GM21423 (cell line): ENCODE measurements at regions not wholly inside any gene's neighbourhood (a gene's known extent, or its start where the extent isn't known, plus 50 kb on each side); places are given as distances from the start of the nearest gene placed in this dataset.

ENCODE experiments used
- ATAC-seq: cut with Tn5 transposase; IDR thresholded peaks from one replicate; pipeline ENCODE4 v1.9.1; 2021; ENCODE audit warnings: mild to moderate bottlenecking, moderate library complexity; ENCODE audit not compliant: unreplicated experiment

DNA sequence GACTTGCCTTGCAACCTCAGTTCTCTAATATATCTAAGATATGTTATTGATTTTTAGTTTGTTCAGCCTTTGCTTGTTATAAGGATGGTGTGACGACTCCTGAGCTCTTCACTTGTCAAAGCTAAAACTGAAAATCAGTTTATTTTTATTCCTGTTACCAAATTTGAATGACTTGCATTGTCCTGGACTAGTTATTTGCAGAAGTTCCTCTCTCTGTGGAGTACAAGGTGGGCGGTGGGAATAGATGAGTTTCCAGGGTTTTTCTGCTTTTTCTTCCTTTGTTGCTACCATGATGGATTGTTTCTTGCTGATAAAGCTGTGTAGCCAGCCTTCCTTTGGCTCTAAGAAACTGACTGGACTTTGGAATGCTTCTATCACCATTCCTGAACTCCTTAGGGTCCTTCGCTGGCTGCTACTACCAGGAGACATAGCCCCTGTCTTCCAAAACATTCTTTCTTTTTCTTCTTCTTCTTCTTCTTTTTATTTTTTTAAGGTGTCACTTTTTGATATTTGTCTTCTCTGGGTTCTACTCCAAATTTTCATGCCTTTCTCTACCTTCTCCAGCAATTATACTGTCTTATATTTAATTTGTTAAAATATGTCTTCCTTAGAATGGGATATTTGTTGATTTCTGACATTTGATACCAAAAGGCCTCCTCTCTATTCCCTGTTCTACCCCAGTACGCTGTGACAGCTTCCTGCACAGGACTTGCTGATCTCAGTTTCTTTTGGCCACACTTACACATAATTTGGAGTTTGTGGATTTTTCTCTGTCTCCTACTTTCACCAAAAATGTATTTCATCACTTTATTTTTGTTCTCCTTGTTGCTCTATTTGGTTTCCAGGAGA lies 145.1 kb upstream of the THRB start:
- no peak for ATAC-seq

DNA sequence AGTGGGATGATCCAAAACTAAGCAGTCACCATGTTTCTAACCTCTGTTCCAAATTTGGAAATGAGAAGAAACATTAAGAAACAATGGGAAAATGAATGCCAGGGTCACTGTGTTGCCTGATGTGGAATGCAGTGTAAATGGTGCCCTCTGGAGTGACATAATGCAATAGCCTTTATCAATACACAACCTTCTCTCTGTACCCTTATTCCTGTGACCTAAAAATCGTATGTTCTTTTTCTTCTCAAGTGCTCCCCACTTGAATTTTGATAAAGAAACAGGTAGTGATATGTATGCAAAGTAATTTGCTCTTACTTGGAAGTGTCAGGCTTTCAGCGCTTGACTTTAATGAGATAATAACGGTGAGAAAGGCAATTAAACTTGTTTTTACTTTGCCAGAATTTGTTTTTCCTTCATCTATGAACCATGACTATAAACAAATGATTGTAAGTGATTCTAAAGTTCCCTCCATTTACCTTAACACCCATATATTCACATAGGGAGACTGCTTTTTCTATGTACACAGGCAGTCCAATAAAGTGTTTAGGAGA lies 145.8 kb upstream of the THRB start:
- ATAC-seq: peak; percentile 60

GRCh38 chr3:24641628-24642027 lies 147.0 kb upstream of the THRB start:
- ATAC-seq: no peak

DNA sequence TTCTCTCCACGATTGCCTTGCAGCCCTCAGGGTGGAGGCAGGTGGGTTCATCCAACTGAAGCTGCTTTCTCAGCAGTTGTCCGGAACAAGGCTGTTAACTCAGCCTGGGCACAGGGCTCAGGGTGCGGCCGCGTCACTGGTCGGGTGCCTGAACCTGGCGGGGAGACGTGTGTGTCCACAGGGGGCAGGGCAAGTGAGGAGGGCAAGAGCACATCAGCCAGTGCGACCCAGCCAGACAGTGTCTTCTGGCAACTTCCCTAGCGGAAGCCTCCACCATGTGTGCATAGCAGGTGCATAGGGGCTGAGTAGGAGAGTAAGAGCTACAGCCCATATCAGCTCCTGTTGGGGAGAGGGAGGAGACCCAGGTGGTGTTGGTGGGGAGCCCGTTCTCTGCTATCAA lies 150.4 kb upstream of the THRB start:
- ATAC-seq: no peak

GRCh38 chr3:24646790-24647189 lies 152.1 kb upstream of the THRB start:
- no peak for ATAC-seq

DNA sequence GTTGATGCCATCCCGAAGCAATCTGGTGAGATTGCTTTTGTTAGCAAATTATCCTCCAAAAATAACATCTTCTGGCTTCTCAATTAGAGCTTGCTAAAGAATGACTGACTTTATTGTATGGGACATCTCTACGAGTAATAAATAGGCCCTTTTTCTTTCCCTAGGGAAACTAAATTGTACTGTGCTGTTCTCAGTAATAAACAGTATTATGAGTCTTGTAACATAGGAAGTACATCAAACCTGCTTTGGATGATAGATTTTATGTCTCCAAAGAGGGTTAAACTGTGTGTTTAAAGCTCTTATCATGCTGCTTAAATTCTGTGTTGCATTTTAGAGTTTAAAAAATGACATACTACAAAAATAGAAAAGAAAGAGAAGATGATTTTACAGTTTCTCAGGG lies 153.4 kb upstream of the THRB start:
- no peak for ATAC-seq

DNA sequence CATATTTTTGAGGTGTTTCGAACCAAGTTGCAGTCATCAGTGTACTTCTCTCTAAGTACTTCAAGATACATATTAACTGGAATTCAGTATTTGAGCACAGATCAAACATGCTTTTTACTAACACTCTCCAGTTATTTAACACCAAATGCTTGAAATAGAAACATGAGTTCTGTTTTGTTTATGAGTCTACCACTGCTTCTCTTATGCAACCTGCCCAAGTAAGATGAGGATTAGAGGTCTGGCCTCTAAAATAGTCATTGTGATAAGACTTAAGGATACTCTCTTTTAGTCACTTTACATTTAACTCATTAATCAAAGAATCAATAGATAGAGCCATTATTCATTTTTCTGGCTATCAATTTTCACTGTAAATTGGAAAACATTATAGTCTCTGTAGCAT lies 156.2 kb upstream of the THRB start:
- no peak for ATAC-seq

DNA sequence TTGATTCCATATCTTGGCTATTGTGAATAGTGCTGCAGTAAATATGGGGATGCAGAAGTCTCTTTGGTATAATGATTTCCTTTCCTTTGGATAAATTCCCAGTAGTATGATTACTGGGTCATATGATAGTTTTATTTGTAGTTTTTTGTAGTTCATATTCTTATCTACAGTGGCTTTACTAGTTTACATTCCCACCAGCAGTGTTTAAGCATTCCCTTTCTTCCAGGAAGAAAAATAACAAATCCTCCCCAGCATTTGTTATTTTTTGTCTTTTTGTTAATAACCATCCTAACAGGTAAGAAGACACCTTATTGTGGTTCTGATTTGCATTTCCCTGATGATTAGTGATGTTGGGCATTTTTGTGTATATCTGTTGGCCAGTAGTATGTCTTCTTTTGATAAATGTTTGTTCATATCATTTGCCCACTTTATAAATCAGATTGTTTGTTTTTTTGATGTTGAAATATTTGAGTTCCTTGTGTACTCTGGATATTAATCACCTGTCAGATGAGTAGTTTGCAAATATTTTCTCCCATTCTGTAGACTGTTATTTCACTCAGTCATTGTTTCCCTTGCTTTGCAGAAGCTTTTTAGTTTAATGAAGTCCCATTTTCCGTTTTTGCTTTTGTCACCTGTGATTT lies 163.3 kb upstream of the THRB start:
- no peak for ATAC-seq

DNA sequence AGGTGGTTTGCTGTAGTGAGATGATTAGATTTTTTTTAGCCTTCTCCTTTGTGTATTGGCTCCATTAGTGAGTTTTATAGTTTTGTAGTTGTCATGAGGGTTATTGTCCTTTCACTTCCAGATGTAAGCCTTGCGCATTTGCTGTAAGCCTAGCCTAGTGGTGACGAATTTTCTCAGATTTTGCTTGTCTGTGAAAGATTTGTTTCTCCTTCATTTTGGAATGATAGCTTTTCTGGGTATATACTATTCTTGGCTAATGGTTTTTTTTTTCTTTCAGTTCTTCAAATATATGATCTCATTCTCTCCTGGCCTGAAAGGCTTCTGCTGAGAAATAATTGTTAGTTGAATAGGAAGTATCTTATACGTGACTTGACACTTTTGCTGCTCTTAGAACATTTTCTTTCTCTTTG lies 166.5 kb upstream of the THRB start:
- ATAC-seq: no peak

DNA sequence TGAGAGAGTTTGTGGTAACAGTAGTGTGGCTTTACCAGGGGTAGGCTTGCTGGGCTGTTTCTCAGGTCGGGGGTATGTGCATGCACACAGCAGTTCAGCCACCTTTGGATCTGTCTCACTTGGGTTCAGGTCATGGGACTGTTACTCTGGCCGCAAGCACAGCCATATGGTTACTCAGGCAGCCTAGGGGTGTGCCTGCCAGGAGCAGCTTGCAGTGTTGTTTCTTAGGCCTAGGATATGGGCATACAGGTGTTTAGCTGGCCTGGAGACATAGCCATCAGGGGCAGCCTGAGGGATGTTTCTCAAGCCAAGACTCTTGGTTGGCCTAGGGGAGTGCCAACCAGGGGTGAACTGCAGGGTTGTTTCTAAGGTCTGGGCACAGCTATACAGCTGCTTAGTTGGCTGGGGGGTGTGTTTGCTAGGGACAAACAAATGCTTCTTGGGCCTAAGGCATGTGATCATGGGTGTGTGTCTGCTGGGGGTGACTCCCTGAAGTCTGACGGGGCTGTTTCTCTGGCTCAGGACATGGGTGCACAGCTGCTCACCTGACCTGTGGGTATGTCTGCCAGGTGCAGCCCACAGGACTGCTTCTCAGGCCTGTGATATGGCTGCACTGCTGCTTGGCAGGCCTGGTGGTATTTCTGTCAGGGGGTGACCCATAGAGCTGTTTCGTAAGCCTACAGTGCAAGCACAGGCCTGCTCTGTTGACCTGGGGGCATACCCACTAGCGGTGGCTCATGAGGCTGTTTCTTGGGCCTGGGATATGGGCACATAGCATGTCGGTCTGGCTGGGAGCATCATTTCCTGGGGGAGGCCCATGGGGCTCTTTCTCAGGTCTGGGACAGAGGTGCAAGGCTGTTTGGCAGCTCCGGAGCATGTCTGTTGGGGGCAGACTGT lies 168.0 kb upstream of the THRB start:
- no peak for ATAC-seq

DNA sequence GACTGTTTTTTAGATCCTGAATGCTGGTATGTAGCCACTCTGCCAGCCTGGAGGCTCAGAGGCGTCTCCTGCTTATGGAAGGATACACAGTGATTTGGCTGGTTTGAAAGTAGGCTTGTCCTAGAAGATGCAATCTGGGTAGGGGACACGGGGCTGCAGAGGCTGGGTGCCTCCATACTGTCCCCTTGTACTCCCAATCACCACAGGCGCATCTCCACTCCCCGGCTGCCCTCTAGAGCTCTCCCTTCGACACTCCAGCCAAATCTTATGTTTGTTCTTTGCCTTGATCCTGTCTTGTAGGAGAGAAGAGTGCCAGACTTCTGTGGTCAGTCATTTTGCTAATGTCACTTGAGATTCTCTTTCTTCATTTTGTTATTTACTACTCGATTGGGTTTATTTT lies 168.8 kb upstream of the THRB start:
- no peak for ATAC-seq

GRCh38 chr3:24668039-24668438 lies 173.4 kb upstream of the THRB start:
- no peak for ATAC-seq

- ATAC-seq: no peak
Measured at GRCh38 chr3:24670871-24671270, 176.2 kb upstream of the THRB start.

GRCh38 chr3:24673596-24673995 lies 178.9 kb upstream of the THRB start:
- ATAC-seq: no peak

GRCh38 chr3:24674261-24674660 lies 179.6 kb upstream of the THRB start:
- no peak for ATAC-seq

GRCh38 chr3:24678021-24678420 lies 183.4 kb upstream of the THRB start:
- ATAC-seq: peak; percentile 44

GRCh38 chr3:24678421-24678865 lies 183.8 kb upstream of the THRB start:
- ATAC-seq: peak; percentile 45

- no peak for ATAC-seq
Measured at GRCh38 chr3:24679429-24679828, 184.8 kb upstream of the THRB start.

DNA sequence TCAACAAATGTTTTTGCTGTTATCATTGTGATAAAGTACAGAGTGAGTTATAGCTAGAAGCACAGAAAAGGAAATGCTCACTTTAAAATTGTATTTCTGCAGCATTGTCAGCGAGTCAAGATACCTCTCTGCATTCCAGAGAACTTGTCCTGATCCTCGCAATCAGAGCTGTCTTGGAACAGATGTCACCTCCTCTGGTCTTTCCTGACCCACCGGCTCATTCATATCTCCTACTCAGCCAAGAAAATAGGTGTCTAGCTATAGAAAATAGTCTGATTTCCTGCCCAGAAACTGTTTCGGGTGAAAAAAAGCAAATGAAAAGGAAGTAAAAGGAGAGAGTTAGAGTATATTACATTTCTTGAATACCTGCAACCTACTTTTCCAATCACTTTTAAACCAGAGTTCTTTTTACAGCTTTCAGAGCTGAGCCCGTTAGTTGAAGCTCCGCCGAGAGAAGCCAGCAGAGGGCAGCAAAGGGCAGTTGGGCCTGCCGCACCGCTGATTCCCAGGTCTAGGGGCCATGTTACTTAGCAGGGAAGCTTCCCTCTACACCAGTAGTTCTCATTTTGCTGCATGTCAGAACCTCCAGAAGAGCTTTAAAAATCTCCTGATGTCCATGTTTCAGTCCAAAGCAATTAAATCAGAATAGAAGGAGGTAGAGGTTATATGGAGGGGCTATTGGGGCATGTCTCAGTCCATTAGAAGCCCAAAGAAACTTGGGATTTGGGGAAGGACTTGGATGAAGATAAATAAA lies 185.7 kb upstream of the THRB start:
- ATAC-seq: peak; percentile 71

- no peak for ATAC-seq
Measured at GRCh38 chr3:24682141-24682547, 187.5 kb upstream of the THRB start.
